ENCODE measurements at regions not wholly inside any gene's neighbourhood (a gene's known extent, or its start where the extent isn't known, plus 50 kb on each side); places are given as distances from the start of the nearest gene placed in this dataset.

DNA sequence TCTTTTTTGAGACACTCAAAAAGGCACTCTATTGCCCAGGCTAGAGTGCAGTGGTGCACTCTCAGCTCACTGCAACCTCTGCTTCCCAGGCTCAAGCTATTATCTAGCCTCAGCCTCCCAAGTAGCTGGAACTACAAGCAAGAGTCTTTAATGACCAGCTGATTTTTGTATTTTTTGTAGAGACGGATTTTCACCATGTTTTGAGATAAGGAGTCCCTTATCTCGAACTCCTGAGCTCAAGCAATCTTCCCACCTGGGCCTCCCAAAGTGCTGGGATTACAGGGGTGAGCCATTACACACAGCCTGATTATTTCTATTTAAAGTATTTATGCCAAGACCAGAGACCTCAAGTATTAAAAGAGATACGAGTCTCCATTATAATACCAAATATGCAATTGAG is 566.1 kb upstream of the CA10 start:
- TF ChIP-seq OSR1 (CRISPR knock-in tag; IDR thresholded peaks at IDR 0.05) (no peak), BACH2 (CRISPR knock-in tag; IDR thresholded peaks at IDR 0.05; ENCODE audit: borderline replicate concordance) (no peak), ZNF565 (CRISPR knock-in tag; conservative IDR thresholded peaks at IDR 0.05; ENCODE audit: low read depth) (no peak), SNAI2 (CRISPR knock-in tag; IDR thresholded peaks at IDR 0.05) (no peak), TCF4 (CRISPR knock-in tag; IDR thresholded peaks at IDR 0.05; ENCODE audit: borderline replicate concordance) (no peak), ZNF8 (CRISPR knock-in tag; IDR thresholded peaks at IDR 0.05) (no peak), ESRRG (CRISPR knock-in tag; IDR thresholded peaks at IDR 0.05) (no peak), ZFP30 (CRISPR knock-in tag; IDR thresholded peaks at IDR 0.05) (no peak), ARNTL (CRISPR knock-in tag; IDR thresholded peaks at IDR 0.05; ENCODE audit: borderline replicate concordance, low read depth) (no peak), RARB (CRISPR knock-in tag; IDR thresholded peaks at IDR 0.05) (no peak), PPARA (CRISPR knock-in tag; IDR thresholded peaks at IDR 0.05; ENCODE audit: borderline replicate concordance) (no peak), ZNF70 (CRISPR knock-in tag; IDR thresholded peaks at IDR 0.05) (no peak), ISL1 (CRISPR knock-in tag; IDR thresholded peaks at IDR 0.05) (no peak)
- TF ChIP-seq, protein P1, sequence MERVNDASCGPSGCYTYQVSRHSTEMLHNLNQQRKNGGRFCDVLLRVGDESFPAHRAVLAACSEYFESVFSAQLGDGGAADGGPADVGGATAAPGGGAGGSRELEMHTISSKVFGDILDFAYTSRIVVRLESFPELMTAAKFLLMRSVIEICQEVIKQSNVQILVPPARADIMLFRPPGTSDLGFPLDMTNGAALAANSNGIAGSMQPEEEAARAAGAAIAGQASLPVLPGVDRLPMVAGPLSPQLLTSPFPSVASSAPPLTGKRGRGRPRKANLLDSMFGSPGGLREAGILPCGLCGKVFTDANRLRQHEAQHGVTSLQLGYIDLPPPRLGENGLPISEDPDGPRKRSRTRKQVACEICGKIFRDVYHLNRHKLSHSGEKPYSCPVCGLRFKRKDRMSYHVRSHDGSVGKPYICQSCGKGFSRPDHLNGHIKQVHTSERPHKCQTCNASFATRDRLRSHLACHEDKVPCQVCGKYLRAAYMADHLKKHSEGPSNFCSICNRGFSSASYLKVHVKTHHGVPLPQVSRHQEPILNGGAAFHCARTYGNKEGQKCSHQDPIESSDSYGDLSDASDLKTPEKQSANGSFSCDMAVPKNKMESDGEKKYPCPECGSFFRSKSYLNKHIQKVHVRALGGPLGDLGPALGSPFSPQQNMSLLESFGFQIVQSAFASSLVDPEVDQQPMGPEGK (CRISPR knock-in tag; IDR thresholded peaks at IDR 0.05; ENCODE audit: borderline replicate concordance), result no peak
- TF ChIP-seq, protein P2, sequence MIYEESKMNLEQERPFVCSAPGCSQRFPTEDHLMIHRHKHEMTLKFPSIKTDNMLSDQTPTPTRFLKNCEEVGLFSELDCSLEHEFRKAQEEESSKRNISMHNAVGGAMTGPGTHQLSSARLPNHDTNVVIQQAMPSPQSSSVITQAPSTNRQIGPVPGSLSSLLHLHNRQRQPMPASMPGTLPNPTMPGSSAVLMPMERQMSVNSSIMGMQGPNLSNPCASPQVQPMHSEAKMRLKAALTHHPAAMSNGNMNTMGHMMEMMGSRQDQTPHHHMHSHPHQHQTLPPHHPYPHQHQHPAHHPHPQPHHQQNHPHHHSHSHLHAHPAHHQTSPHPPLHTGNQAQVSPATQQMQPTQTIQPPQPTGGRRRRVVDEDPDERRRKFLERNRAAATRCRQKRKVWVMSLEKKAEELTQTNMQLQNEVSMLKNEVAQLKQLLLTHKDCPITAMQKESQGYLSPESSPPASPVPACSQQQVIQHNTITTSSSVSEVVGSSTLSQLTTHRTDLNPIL (CRISPR knock-in tag; IDR thresholded peaks at IDR 0.05; ENCODE audit: low read depth), result no peak
- no peak for ATAC-seq

DNA sequence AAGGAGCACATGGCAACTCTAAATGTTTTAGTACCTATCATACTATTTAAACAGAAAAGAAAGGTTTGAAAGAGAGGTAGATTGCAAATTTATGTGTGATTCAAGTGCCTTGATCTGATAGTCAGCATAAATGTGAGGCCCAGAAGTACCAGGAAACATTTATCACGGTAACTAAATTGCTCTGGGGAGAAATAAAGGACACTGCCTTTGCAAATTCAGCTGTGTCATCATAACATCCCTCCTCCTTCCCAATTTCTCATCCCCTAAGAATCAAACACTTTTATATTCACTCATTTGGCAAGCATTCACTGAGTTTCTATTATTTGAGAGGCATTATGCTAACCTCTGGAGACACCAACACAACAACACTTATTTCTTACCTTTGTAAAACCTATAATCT is 563.4 kb upstream of the CA10 start:
- no peak for ATAC-seq
- TF ChIP-seq ZNF565 (CRISPR knock-in tag; conservative IDR thresholded peaks at IDR 0.05; ENCODE audit: low read depth) (no peak), ZNF8 (CRISPR knock-in tag; IDR thresholded peaks at IDR 0.05) (no peak), SNAI2 (CRISPR knock-in tag; IDR thresholded peaks at IDR 0.05) (no peak), ISL1 (CRISPR knock-in tag; IDR thresholded peaks at IDR 0.05) (no peak), ZFP3 (CRISPR knock-in tag; IDR thresholded peaks at IDR 0.05) (no peak), ARNTL (CRISPR knock-in tag; IDR thresholded peaks at IDR 0.05; ENCODE audit: borderline replicate concordance, low read depth) (no peak), RARB (CRISPR knock-in tag; IDR thresholded peaks at IDR 0.05) (no peak), PPARA (CRISPR knock-in tag; IDR thresholded peaks at IDR 0.05; ENCODE audit: borderline replicate concordance) (no peak), OSR1 (CRISPR knock-in tag; IDR thresholded peaks at IDR 0.05) (no peak), CSDC2 (CRISPR knock-in tag; IDR thresholded peaks at IDR 0.05) (no peak), ESRRG (CRISPR knock-in tag; IDR thresholded peaks at IDR 0.05) (no peak)
- TF ChIP-seq, protein P3, sequence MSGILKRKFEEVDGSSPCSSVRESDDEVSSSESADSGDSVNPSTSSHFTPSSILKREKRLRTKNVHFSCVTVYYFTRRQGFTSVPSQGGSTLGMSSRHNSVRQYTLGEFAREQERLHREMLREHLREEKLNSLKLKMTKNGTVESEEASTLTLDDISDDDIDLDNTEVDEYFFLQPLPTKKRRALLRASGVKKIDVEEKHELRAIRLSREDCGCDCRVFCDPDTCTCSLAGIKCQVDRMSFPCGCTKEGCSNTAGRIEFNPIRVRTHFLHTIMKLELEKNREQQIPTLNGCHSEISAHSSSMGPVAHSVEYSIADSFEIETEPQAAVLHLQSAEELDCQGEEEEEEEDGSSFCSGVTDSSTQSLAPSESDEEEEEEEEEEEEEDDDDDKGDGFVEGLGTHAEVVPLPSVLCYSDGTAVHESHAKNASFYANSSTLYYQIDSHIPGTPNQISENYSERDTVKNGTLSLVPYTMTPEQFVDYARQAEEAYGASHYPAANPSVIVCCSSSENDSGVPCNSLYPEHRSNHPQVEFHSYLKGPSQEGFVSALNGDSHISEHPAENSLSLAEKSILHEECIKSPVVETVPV (CRISPR knock-in tag; IDR thresholded peaks at IDR 0.05), result no peak
- TF ChIP-seq, protein P1 (CRISPR knock-in tag; IDR thresholded peaks at IDR 0.05; ENCODE audit: borderline replicate concordance), result no peak
- TF ChIP-seq, protein P2 (CRISPR knock-in tag; IDR thresholded peaks at IDR 0.05; ENCODE audit: low read depth), result no peak

DNA sequence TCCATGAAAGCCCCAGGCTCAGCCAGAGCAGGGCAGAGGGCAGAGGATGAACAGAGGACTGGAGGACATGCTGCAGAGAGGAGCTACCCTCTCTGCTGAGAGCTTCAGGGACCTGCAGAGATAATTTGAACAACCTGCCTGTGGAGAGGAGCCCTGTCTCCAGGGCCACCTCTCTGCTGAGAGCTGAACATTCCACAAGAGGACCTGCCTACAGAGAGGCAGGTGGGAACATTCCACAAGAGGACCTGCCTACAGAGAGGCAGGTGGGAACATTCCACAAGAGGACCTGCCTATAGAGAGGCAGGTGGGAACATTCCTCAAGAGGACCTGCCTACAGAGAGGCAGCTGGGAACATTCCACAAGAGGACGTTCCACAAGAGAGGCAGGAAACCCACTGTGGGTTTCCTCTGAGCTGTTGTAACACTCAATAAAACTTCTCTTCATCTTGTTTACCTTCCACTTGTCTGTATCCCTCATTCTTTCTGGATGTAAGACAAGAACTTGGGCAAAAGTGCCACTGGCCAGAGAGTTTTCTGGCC is 551.9 kb upstream of the CA10 start:
- no peak for ATAC-seq

DNA sequence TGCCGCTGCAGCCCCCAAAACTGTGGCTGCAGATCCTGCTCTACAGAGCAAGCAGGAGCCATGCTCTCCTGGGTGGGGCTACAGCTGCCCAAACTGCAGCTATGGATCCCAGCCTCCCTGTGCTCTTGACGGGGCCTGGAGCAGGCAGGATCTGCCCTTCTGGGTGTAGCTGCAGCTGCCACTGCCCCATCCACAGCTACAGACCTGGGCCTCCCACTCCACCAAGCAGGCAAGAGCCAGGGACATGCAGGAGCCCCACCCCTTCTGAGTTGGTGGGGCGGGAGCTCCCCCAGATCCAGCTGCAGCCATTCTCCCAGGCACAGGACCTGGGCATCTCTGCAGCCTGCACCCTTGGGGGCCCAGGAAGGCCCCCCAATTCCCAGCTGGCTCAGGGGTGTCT is 551.2 kb upstream of the CA10 start:
- ATAC-seq, result no peak
- TF ChIP-seq TCF4 (CRISPR knock-in tag; IDR thresholded peaks at IDR 0.05; ENCODE audit: borderline replicate concordance) (no peak), ZNF8 (CRISPR knock-in tag; IDR thresholded peaks at IDR 0.05) (no peak), CSDC2 (CRISPR knock-in tag; IDR thresholded peaks at IDR 0.05) (no peak), SNAI2 (CRISPR knock-in tag; IDR thresholded peaks at IDR 0.05) (no peak), ZFP3 (CRISPR knock-in tag; IDR thresholded peaks at IDR 0.05) (no peak), PPARA (CRISPR knock-in tag; IDR thresholded peaks at IDR 0.05; ENCODE audit: borderline replicate concordance) (no peak)

More for the DNA sequence above, 551.9 kb upstream of the CA10 start:
- TF ChIP-seq ARNTL (CRISPR knock-in tag; IDR thresholded peaks at IDR 0.05; ENCODE audit: borderline replicate concordance, low read depth) (no peak), PPARA (CRISPR knock-in tag; IDR thresholded peaks at IDR 0.05; ENCODE audit: borderline replicate concordance) (no peak), GLIS3 (CRISPR knock-in tag; IDR thresholded peaks at IDR 0.05) (no peak), BACH2 (CRISPR knock-in tag; IDR thresholded peaks at IDR 0.05; ENCODE audit: borderline replicate concordance) (no peak), CSDC2 (CRISPR knock-in tag; IDR thresholded peaks at IDR 0.05) (no peak)

All from SK-N-SH treated with all-trans-retinoic acid at 6 μM for 48 hours (cell line).